Gastroesophageal sphincter (tissue), 4 donors: ENCODE measurements at regions not wholly inside any gene's neighbourhood (a gene's known extent, or its start where the extent isn't known, plus 50 kb on each side); places are given as distances from the start of the nearest gene placed in this dataset.
"Not testable (repeated sequence)": the region's sequence is repeated elsewhere in the genome, so short reads cannot be mapped to it uniquely, and the experiment has no call there.

Experiments
- ATAC-seq: fragments of 150-250 bp; one replicate; pipeline ENCODE4 v1.9.1; 2016; ENCODE audit warnings: mild to moderate bottlenecking, moderate library complexity
- H3K27ac ChIP-seq, 4 donors: fragments of 200-600 bp; sonication (generic) in 3 of 4; 1 replicate in 3 of 4; 2 replicates in 1 of 4; pipeline ENCODE4 v1.5.1; 2016 to 2019
- H3K27me3 ChIP-seq: fragments of 200-600 bp; sonication (generic); one replicate; pipeline ENCODE4 v1.5.1; 2019
- H3K36me3 ChIP-seq, 2 donors: fragments of 200-600 bp; sonication (generic); one replicate each; pipeline ENCODE4 v1.5.1; 2019; ENCODE audit warnings: control low read depth in 1 of 2
- H3K4me1 ChIP-seq, 3 donors: fragments of 200-600 bp; sonication (generic); 1 replicate in 2 of 3; 2 replicates in 1 of 3; pipeline ENCODE4 v1.5.1; 2016 to 2019; ENCODE audit warnings: control low read depth in 2 of 3
- H3K4me3 ChIP-seq, 2 donors: fragments of 200-600 bp; sonication (generic); one replicate each; pipeline ENCODE4 v1.5.1; 2019; ENCODE audit warnings: mild to moderate bottlenecking in 1 of 2, moderate library complexity in 1 of 2
- H3K9me3 ChIP-seq, 3 donors: fragments of 200-600 bp; sonication (generic); one replicate each; pipeline ENCODE4 v1.5.1; 2017 to 2019; ENCODE audit warnings: control low read depth in 2 of 3
- EP300 ChIP-seq: sonication (generic); formaldehyde crosslinking; IDR thresholded peaks from one replicate; pipeline ENCODE4 v1.6.1; 2017; ENCODE audit warnings: antibody characterized with exemption, mild to moderate bottlenecking
- POLR2A ChIP-seq, 2 donors: fragments of 450-650 bp; IDR thresholded peaks; one replicate each; pipeline ENCODE4 v1.6.1; 2017; ENCODE audit warnings: antibody characterized with exemption in 2 of 2, mild to moderate bottlenecking in 2 of 2, moderate library complexity in 1 of 2
- POLR2AphosphoS5 ChIP-seq: sonication (generic); formaldehyde crosslinking; IDR thresholded peaks from one replicate; pipeline ENCODE4 v1.6.1; 2017; ENCODE audit warnings: antibody characterized with exemption
- WGBS, 2 donors: methylation state at CpG; one replicate each; pipeline ENCODE4 v1.1.5; 2018; ENCODE audit warnings: low coverage in 1 of 2; 5-methylcytosine and 5-hydroxymethylcytosine counted together
- TF ChIP-seq, protein P1 (sequence below), 4 experiments: fragments of 200-600 bp in 2 of 4; fragments of 450-650 bp in 2 of 4; sonication (generic) in 1 of 4; IDR thresholded peaks; one replicate each; pipeline ENCODE4 v1.5.1; 2017 to 2019; ENCODE audit warnings: antibody characterized with exemption in 4 of 4, mild to moderate bottlenecking in 2 of 4, moderate library complexity in 2 of 4

DNA sequence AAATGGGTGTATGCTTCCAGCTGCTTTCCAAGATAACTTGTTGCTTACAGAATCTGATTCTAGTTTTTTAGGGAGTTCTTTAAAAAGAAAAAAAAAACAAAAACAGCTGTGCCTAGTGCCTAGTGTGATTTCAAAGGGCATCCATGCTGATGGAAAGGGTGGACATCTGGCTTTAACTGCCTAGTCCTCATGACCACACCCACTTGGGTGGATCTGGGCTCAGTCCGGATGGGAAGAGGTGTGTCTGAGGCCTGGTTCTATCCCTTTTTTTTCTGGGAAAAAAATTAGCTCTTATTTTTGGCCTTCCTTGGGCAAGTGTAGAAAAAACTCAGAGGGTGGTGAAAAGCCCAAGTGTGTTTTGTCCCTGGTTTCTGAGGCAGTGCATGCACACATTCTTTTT, 132.3 kb upstream of the CDH11 start:
- 38 to 43% methylated on average over 1 of the region's 1 CpG for WGBS, 2 donors
- Histone ChIP-seq H3K27me3 (no peaks in the 10 kb centered on the region), H3K4me3 (no peak overlapping the region), H3K4me1 (peaks cover 0 to 9% (median 0%) of the 10 kb centered on the region in 3 donors), H3K9me3 (no peaks in the 10 kb centered on the region), H3K27ac (no peak overlapping the region), H3K36me3 (no peaks in the 10 kb centered on the region)
- no peak for ATAC-seq
- no peak for TF ChIP-seq POLR2AphosphoS5

DNA sequence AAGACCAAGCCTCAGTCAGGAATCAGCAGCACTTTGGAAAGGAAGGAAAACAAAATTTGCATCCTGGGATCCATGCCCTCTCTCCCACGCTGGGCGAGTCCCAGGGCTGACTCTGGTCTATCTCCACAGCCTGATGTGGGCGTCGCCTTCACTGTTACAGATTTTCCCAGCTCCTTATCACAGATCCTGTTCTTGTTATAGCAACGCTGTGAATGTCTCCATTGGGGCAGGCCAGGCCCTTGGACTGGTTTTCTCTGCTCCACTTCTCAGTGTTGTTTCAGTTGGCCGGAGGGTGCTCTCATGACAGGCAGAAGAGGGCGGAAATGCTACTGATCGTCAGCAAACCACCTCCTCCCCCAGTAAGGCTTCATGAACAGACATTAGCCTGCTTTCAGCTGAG, 127.9 kb upstream of the CDH11 start:
- WGBS, 2 donors, result 5 to 45% methylated on average over 4 to 5 of the region's 8 CpGs
- H3K27me3 ChIP-seq, result no peaks in the 10 kb centered on the region
- peak overlapping the region in 1 of 4 donors; percentile 20 for H3K27ac ChIP-seq
- H3K9me3 ChIP-seq, result no peaks in the 10 kb centered on the region
- H3K4me1 ChIP-seq, result peaks cover 0 to 9% (median 0%) of the 10 kb centered on the region in 3 donors
- no peak overlapping the region for H3K4me3 ChIP-seq
- no peaks in the 10 kb centered on the region for H3K36me3 ChIP-seq
- TF ChIP-seq POLR2AphosphoS5 (no peak), POLR2A (IDR thresholded peaks at IDR 0.05) (no peak), EP300 (no peak)
- TF ChIP-seq, protein P1, sequence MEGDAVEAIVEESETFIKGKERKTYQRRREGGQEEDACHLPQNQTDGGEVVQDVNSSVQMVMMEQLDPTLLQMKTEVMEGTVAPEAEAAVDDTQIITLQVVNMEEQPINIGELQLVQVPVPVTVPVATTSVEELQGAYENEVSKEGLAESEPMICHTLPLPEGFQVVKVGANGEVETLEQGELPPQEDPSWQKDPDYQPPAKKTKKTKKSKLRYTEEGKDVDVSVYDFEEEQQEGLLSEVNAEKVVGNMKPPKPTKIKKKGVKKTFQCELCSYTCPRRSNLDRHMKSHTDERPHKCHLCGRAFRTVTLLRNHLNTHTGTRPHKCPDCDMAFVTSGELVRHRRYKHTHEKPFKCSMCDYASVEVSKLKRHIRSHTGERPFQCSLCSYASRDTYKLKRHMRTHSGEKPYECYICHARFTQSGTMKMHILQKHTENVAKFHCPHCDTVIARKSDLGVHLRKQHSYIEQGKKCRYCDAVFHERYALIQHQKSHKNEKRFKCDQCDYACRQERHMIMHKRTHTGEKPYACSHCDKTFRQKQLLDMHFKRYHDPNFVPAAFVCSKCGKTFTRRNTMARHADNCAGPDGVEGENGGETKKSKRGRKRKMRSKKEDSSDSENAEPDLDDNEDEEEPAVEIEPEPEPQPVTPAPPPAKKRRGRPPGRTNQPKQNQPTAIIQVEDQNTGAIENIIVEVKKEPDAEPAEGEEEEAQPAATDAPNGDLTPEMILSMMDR (IDR thresholded peaks at IDR 0.05), result no peak
- no peak for ATAC-seq

DNA sequence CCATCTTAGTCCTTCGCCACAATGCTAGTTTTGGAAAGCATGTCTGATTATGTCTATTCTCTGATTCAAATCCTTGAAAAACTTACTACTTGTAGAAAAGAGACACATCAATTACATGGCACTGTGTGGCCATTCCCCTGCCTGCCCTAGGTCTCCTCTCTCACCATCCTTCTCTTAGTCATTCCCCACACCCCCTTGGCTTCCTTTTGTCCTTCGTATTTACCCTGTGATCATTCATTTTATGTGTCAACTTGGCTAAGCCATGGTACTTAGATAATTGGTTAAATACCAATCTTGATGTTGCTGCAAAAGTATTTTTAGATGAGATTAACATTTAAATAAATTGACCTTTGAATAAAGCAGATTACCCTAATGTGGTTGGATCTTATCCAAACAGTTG, 122.9 kb upstream of the CDH11 start:
- ATAC-seq, result no peak
- Histone ChIP-seq H3K4me1 (peaks cover 0 to 4% (median 0%) of the 10 kb centered on the region in 3 donors), H3K27ac (no peak overlapping the region), H3K4me3 (no peak overlapping the region), H3K9me3 (no peaks in the 10 kb centered on the region), H3K27me3 (no peaks in the 10 kb centered on the region), H3K36me3 (no peaks in the 10 kb centered on the region)
- TF ChIP-seq POLR2A (IDR thresholded peaks at IDR 0.05), result no peak
- WGBS, 2 donors, result 38 to 56% methylated on average over 2 of the region's 2 CpGs

DNA sequence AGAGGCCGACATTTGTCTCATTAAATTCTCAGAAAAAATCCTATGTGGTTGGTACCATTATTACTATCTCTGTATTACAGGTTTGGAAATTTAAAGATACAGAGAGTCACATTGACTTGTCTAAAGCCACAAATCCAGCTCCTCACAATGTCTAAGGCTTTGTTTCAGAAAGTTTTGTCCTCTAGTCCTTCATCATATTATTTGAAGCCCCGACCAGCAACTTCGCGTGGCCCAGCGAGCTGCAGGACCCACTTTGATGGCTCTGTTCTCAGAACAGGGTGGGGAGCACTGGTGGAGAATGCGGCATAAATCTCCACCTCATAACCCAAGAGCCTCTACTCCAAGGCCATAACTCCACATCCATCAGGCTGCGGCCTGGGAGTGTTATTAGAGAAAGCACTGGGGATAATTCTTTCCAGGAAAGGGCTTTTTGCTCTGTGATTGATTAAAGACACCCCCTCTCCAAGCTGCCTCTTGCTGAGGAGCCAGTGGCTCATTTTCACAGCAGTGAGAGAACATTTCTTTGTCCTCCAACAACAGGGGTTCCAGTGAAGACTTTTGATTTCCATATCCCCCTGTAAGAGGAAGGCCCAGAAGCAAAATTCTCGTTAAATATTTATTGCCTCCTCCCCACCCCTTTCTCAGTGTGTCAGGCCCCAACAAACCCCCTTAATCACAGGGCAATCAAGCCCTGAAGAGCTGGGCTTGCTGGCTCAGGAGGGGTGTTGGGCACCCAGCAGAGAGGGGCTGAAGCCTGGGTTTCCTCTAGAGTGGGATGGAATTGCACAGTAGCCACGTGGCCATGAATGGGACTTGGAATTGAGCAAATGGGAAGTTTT, 113.7 kb upstream of the CDH11 start:
- H3K4me1 ChIP-seq, result no peaks in the 10 kb centered on the region
- H3K27ac ChIP-seq, result no peak overlapping the region
- H3K36me3 ChIP-seq, result no peaks in the 10 kb centered on the region
- H3K4me3 ChIP-seq, result no peak overlapping the region
- ATAC-seq, result no peak
- H3K27me3 ChIP-seq, result no peaks in the 10 kb centered on the region
- 86 to 90% methylated on average over 1 to 6 of the region's 9 CpGs for WGBS, 2 donors
- H3K9me3 ChIP-seq, result no peaks in the 10 kb centered on the region
- TF ChIP-seq POLR2A (IDR thresholded peaks at IDR 0.05), result no peak

DNA sequence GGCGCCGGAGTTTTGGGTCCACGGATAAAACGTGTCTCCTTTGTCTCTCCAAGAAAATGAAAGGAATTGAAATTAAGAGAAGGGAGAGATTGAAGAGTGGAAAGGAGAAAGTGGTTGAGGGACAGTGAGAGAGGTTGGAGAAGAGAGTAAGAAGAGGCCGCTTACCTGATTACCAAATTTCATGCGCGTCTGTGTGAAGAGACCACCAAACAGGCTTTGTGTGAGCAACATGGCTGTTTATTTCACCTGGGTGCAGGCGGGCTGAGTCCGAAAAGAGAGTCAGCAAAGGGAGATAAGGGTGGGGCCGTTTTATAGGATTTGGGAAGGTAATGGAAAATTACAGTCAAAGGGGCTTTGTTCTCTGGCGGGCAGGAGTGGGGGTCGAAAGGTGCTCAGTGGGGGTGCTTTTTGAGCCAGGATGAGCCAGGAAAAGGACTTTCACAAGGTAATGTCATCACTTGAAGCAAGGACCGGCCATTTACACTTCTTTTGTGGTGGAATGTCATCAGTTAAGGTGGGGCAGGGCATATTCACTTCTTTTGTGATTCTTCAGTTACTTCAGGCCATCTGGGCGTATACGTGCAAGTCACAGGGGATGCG, 113.0 kb upstream of the CDH11 start:
- not testable (repeated sequence) for H3K27me3 ChIP-seq, ATAC-seq, H3K27ac ChIP-seq, H3K9me3 ChIP-seq, H3K4me3 ChIP-seq, H3K36me3 ChIP-seq, H3K4me1 ChIP-seq
- 91 to 100% methylated on average over 5 to 16 of the region's 16 CpGs for WGBS, 2 donors

DNA sequence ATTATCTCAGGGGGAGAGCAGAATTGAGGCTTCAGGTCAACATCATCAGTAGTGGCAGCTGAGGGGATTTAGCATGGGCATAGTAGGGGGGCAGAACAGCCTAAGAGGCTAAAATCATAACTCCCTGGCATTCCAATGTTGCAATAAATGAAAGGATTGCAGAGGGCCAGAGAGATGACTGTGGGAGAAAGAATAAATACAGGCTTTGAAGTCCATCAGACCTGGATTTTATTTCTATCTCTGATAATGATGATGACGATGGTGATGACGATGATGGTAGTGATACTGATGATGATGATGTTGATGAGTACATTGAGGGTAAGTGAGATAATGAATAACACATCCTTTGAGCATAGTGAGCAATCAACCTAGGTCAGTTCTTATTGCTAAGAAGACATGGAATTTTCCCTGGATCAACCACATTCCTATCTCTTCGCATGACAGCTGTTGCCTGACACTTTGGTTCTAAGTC, 107.4 kb upstream of the CDH11 start:
- TF ChIP-seq, protein P1 (IDR thresholded peaks at IDR 0.05), result no peak
- TF ChIP-seq EP300, result no peak
- TF ChIP-seq POLR2A (IDR thresholded peaks at IDR 0.05), result no peak
- TF ChIP-seq POLR2AphosphoS5, result no peak
- Histone ChIP-seq H3K36me3 (no peaks in the 10 kb centered on the region), H3K9me3 (no peaks in the 10 kb centered on the region), H3K4me1 (no peaks in the 10 kb centered on the region), H3K27ac (no peak overlapping the region), H3K4me3 (no peak overlapping the region), H3K27me3 (no peaks in the 10 kb centered on the region)
- 88 to 100% methylated on average over 3 of the region's 3 CpGs for WGBS, 2 donors
- no peak for ATAC-seq
